Caco-2 (cell line): ENCODE measurements at regions not wholly inside any gene's neighbourhood (a gene's known extent, or its start where the extent isn't known, plus 50 kb on each side); places are given as distances from the start of the nearest gene placed in this dataset.

Experiments
- BruUV-seq: library from RNA; stranded (reverse); fragments of 400-500 nt; replicated peaks from 2 replicates; lab custom pipeline; 2021; lab: Mats Ljungman, UMichigan
- CTCF ChIA-PET: fragments of 300-600 bp; sonication (Branson Sonifier 250); formaldehyde crosslinking; loops from one replicate; lab custom pipeline; 2022; ENCODE audit warnings: antibody characterized with exemption; lab: Charles Lee
- POLR2A ChIA-PET: fragments of 300-600 bp; sonication (Branson Sonifier 250); formaldehyde crosslinking; loops from one replicate; lab custom pipeline; 2022; ENCODE audit warnings: antibody characterized with exemption; lab: Charles Lee
- DNase-seq, 2 experiments: peaks; one replicate each; pipeline versions ENCODE4 v3.0.0 to v3.0.0-alpha.2; 2020 to 2022
- H3K27me3 ChIP-seq: replicated peaks from 2 replicates; pipeline ENCODE4 v1.6.0; 2011; ENCODE audit warnings: low read length; ENCODE audit not compliant: control insufficient read depth, insufficient read depth
- H3K36me3 ChIP-seq: 2 replicates; pipeline ENCODE4 v1.5.1; 2011; ENCODE audit warnings: low read length; ENCODE audit not compliant: control insufficient read depth, insufficient read depth
- H3K4me1 ChIP-seq: fragments of 250-450 bp; sonication (Bioruptor Pico); 2 replicates; pipeline ENCODE4 v1.5.1; 2020; ENCODE audit warnings: mild to moderate bottlenecking
- H3K4me3 ChIP-seq: 2 replicates; pipeline ENCODE4 v1.5.1; 2011; ENCODE audit warnings: low read depth, mild to moderate bottlenecking, control low read depth, low read length
- H3K9me3 ChIP-seq: fragments of 250-450 bp; sonication (Bioruptor Pico); 2 replicates; pipeline ENCODE4 v1.5.1; 2020; ENCODE audit warnings: mild to moderate bottlenecking, moderate library complexity
- H3K27ac Mint-ChIP-seq: one replicate; pipeline ENCODE4 v1.8.0; 2022; ENCODE audit warnings: mixed read lengths; ENCODE audit not compliant: unreplicated experiment
- H3K27me3 Mint-ChIP-seq: one replicate; pipeline ENCODE4 v1.8.0; 2022; ENCODE audit warnings: mixed read lengths; ENCODE audit not compliant: insufficient read depth, unreplicated experiment
- H3K36me3 Mint-ChIP-seq: one replicate; pipeline ENCODE4 v1.8.0; 2022; ENCODE audit warnings: mild to moderate bottlenecking, mixed read lengths; ENCODE audit not compliant: insufficient read depth, unreplicated experiment
- H3K4me1 Mint-ChIP-seq: one replicate; pipeline ENCODE4 v1.8.0; 2022; ENCODE audit warnings: low read depth, mixed read lengths; ENCODE audit not compliant: unreplicated experiment
- H3K4me3 Mint-ChIP-seq: one replicate; pipeline ENCODE4 v1.8.0; 2022; ENCODE audit warnings: mild to moderate bottlenecking, moderate library complexity, mixed read lengths; ENCODE audit not compliant: unreplicated experiment
- H3K9me3 Mint-ChIP-seq: one replicate; pipeline ENCODE4 v1.8.0; 2022; ENCODE audit warnings: mixed read lengths; ENCODE audit not compliant: unreplicated experiment
- intact Hi-C: fragments of 100-400 bp; cut with micrococcal nuclease; formaldehyde crosslinking; loops from one replicate; pipeline ENCODE4 v1.10.0; 2022; ENCODE audit not compliant: unreplicated experiment
- TF ChIP-seq, protein P1 (sequence below), 2 experiments: fragments of 200-600 bp in 1 of 2; IDR thresholded peaks; 1 replicate in 1 of 2; 2 replicates in 1 of 2; pipeline versions ENCODE4 v1.5.1 to v1.8.0; 2011 to 2022; ENCODE audit warnings: antibody characterized with exemption in 1 of 2, control low read depth in 1 of 2, inconsistent platforms in 1 of 2, low read depth in 1 of 2, low read length in 1 of 2, mild to moderate bottlenecking in 1 of 2, moderate library complexity in 1 of 2; ENCODE audit not compliant: insufficient read depth in 1 of 2, severe bottlenecking in 1 of 2, unreplicated experiment in 1 of 2

DNA sequence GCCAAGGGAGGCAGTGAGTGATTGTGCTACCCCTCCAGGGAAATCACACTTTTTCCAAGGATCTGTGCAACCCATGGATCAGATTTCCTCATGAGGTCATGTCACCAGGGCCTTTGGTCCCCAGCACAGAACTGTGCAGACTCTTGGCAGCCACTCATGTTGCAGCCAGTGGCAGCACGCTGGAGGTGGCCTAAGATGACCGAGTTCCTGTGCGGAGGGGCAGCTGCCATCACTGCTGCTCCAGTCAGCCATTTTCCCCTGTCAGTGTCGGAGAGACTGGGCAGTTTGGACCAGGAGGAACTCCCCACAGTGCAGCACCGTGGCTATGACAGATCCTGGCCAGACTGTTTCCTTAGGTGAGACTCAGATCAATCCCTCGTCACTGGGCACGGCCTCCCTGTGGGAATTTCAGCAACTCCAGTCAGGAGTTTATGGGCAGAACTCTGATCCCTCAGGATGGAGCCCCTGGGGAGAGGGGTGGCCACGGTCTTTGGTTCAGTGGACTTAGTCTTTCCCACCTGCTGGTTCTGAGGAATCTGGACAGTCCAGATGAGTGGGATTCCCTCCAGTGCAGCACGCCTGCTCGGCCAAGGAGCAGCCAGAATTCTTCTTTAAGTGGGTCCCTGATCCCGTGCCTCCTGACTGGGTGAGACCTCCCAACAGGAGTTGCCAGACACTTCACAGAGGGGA, 194.6 kb upstream of the CARD18 start:
- Mint-ChIP-seq H3K27ac (no peak overlapping the region), H3K27me3 (no peaks in the 10 kb centered on the region), H3K4me3 (no peak overlapping the region), H3K9me3 (peaks cover 33% of the 10 kb centered on the region), H3K36me3 (no peaks in the 10 kb centered on the region), H3K4me1 (no peaks in the 10 kb centered on the region)
- BruUV-seq, result no TSS peak
- CTCF ChIA-PET, result no interaction called here
- DNase-seq, result no peak
- H3K4me1 ChIP-seq, result no peaks in the 10 kb centered on the region
- no peaks in the 10 kb centered on the region for H3K36me3 ChIP-seq
- intact Hi-C loops, result no loop called here
- H3K9me3 ChIP-seq, result no peaks in the 10 kb centered on the region
- H3K27me3 ChIP-seq, result no peaks in the 10 kb centered on the region
- H3K4me3 ChIP-seq, result no peak overlapping the region
- POLR2A ChIA-PET, result no interaction called here
- TF ChIP-seq, protein P1, sequence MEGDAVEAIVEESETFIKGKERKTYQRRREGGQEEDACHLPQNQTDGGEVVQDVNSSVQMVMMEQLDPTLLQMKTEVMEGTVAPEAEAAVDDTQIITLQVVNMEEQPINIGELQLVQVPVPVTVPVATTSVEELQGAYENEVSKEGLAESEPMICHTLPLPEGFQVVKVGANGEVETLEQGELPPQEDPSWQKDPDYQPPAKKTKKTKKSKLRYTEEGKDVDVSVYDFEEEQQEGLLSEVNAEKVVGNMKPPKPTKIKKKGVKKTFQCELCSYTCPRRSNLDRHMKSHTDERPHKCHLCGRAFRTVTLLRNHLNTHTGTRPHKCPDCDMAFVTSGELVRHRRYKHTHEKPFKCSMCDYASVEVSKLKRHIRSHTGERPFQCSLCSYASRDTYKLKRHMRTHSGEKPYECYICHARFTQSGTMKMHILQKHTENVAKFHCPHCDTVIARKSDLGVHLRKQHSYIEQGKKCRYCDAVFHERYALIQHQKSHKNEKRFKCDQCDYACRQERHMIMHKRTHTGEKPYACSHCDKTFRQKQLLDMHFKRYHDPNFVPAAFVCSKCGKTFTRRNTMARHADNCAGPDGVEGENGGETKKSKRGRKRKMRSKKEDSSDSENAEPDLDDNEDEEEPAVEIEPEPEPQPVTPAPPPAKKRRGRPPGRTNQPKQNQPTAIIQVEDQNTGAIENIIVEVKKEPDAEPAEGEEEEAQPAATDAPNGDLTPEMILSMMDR (IDR thresholded peaks at IDR 0.05; ENCODE audit: insufficient read depth in 1 of 2, low read depth in 1 of 2, low read length in 1 of 2, severe bottlenecking in 1 of 2, unreplicated experiment in 1 of 2), result no peak

DNA sequence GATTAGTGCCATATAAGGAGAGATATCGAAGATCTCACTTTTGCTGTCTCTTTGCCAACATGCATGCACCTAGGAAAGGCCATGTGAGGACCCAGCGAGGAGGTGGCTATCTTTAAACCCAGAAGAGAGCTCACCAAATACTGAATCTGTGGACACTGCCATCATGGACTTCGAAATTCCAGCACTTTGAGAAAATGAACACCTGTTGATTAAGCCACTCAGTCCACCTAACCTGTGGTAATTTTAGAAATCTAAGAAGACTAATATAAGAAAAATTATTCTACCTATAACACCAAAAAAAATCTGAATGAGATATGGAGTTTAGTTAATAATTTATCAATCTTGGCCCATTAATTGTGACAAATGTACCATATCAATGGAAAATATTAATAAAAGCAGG, 193.6 kb upstream of the CARD18 start:
- BruUV-seq, result no TSS peak
- intact Hi-C loops, result no loop called here

DNA sequence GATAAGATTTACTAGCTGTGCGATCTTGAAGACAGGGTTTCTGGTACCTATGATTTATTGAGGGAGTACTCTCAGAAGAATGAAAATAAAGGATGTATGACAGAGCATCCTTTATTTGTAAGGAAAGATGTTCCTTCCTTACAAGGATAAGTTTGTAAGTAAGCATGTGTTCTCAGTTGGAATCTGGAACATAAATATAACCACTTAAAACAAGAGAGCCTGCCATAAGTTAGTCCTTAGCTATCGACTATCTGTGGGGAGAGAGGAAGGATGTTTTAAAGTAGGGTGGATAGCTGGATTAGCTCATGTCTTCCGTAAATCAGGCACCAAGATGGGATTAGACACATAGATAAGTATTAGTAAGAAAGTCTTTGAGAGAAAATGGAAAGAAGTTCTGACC, 192.6 kb upstream of the CARD18 start:
- Mint-ChIP-seq H3K4me3 (no peak overlapping the region), H3K27me3 (no peaks in the 10 kb centered on the region), H3K4me1 (no peaks in the 10 kb centered on the region), H3K36me3 (no peaks in the 10 kb centered on the region), H3K9me3 (peaks cover 18% of the 10 kb centered on the region), H3K27ac (no peak overlapping the region)
- Histone ChIP-seq H3K4me3 (no peak overlapping the region), H3K4me1 (no peaks in the 10 kb centered on the region), H3K27me3 (no peaks in the 10 kb centered on the region), H3K9me3 (no peaks in the 10 kb centered on the region), H3K36me3 (no peaks in the 10 kb centered on the region)
- ChIA-PET CTCF (no interaction called here), POLR2A (no interaction called here)
- no TSS peak for BruUV-seq
- TF ChIP-seq, protein P1 (IDR thresholded peaks at IDR 0.05; ENCODE audit: insufficient read depth in 1 of 2, low read depth in 1 of 2, low read length in 1 of 2, severe bottlenecking in 1 of 2, unreplicated experiment in 1 of 2), result no peak
- no peak for DNase-seq
- intact Hi-C loops, result no loop called here

More for the DNA sequence above, 193.6 kb upstream of the CARD18 start:
- Histone ChIP-seq H3K9me3 (no peaks in the 10 kb centered on the region), H3K4me3 (no peak overlapping the region), H3K27me3 (no peaks in the 10 kb centered on the region), H3K36me3 (no peaks in the 10 kb centered on the region), H3K4me1 (no peaks in the 10 kb centered on the region)
- no peaks in the 10 kb centered on the region for H3K27me3 Mint-ChIP-seq
- DNase-seq, result no peak
- H3K4me1 Mint-ChIP-seq, result no peaks in the 10 kb centered on the region
- CTCF ChIA-PET, result no interaction called here
- POLR2A ChIA-PET, result no interaction called here
- H3K36me3 Mint-ChIP-seq, result no peaks in the 10 kb centered on the region
- no peak overlapping the region for H3K4me3 Mint-ChIP-seq
- no peak overlapping the region for H3K27ac Mint-ChIP-seq
- TF ChIP-seq, protein P1 (IDR thresholded peaks at IDR 0.05; ENCODE audit: insufficient read depth in 1 of 2, low read depth in 1 of 2, low read length in 1 of 2, severe bottlenecking in 1 of 2, unreplicated experiment in 1 of 2), result no peak
- peaks cover 28% of the 10 kb centered on the region for H3K9me3 Mint-ChIP-seq
